ENCODE measurements at regions not wholly inside any gene's neighbourhood (a gene's known extent, or its start where the extent isn't known, plus 50 kb on each side); places are given as distances from the start of the nearest gene placed in this dataset.
A peak's percentile ranks its signal among the peaks of the same experiment; 100 is the strongest.
"Not testable (repeated sequence)": the region's sequence is repeated elsewhere in the genome, so short reads cannot be mapped to it uniquely, and the experiment has no call there.

DNA sequence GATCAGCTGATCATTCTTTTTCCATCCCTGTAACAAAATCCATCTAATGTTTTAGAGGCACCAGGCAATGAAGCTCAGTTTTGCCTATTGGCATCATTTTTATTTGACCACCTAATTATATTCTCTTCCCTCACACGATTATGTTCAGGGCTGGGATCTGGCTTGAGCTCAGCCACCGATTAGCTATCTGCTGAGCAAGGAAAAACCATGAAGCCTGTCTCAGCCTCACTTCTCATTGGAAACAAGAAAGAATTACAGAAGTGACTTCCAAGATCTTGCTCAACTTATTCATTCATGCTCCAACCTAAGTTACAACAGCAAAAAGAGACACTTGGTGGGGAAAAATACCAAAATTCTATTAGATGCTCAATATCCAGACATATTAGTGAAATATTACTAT lies 139.0 kb upstream of the SH3BP4 start:
- Mint-ChIP-seq H3K27ac (no peak overlapping the region), H3K4me3 (no peak overlapping the region), H3K4me1 (no peaks in the 10 kb centered on the region), H3K36me3 (no peaks in the 10 kb centered on the region), H3K9me3 (no peaks in the 10 kb centered on the region), H3K27me3 (peaks cover 13% of the 10 kb centered on the region)

- no peak overlapping the region for H3K4me3 Mint-ChIP-seq
- H3K4me1 Mint-ChIP-seq = no peaks in the 10 kb centered on the region
- H3K36me3 Mint-ChIP-seq = peaks cover 2% of the 10 kb centered on the region
- peaks cover 0 to 6% (median 0%) of the 10 kb centered on the region in 3 donors for H3K9me3 Mint-ChIP-seq
- H3K27ac Mint-ChIP-seq = no peak overlapping the region
- H3K27me3 Mint-ChIP-seq = peaks cover 6% of the 10 kb centered on the region
Observed at GRCh38 chr2:234808907-234809306, 142.9 kb upstream of the SH3BP4 start.

DNA sequence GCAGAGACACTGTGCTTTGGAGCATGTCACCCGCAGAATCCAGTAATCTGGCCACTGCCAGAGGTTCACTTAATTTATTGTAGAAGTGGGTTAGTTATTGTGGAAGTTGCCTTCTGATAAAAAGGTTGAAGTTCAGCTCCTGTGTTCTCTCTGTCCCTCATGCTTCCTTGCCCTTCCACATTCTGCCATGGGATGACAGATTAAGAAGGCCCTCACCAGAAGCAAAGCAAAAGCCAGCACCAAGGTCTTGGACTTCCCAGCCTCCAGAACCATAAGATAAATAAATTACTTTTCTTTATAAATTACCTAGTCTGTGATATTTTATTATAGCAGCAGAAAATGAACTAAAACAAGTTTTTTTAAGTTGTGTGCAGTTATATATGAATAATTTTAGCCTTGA lies 145.0 kb upstream of the SH3BP4 start:
- Mint-ChIP-seq H3K27ac (no peak overlapping the region), H3K4me3 (no peak overlapping the region), H3K27me3 (no peaks in the 10 kb centered on the region), H3K4me1 (no peaks in the 10 kb centered on the region), H3K36me3 (peaks cover 2% of the 10 kb centered on the region), H3K9me3 (peaks cover 0 to 6% (median 3%) of the 10 kb centered on the region in 3 donors)

- peaks cover 2% of the 10 kb centered on the region for H3K36me3 Mint-ChIP-seq
- no peak overlapping the region for H3K4me3 Mint-ChIP-seq
- no peaks in the 10 kb centered on the region for H3K4me1 Mint-ChIP-seq
- no peak overlapping the region for H3K27ac Mint-ChIP-seq
- no peaks in the 10 kb centered on the region for H3K27me3 Mint-ChIP-seq
- peaks cover 0 to 6% (median 3%) of the 10 kb centered on the region in 3 donors for H3K9me3 Mint-ChIP-seq
Observed at GRCh38 chr2:234805836-234806235, 146.0 kb upstream of the SH3BP4 start.

GRCh38 chr2:234804704-234805103 lies 147.1 kb upstream of the SH3BP4 start:
- Mint-ChIP-seq H3K4me1 (no peaks in the 10 kb centered on the region), H3K9me3 (peaks cover 0 to 6% (median 3%) of the 10 kb centered on the region in 3 donors), H3K27ac (no peak overlapping the region), H3K4me3 (no peak overlapping the region), H3K36me3 (peaks cover 2% of the 10 kb centered on the region), H3K27me3 (no peaks in the 10 kb centered on the region)

GRCh38 chr2:234802845-234803171 lies 149.0 kb upstream of the SH3BP4 start:
- H3K36me3 Mint-ChIP-seq = peaks cover 2% of the 10 kb centered on the region
- no peaks in the 10 kb centered on the region for H3K4me1 Mint-ChIP-seq
- H3K27ac Mint-ChIP-seq = no peak overlapping the region
- H3K27me3 Mint-ChIP-seq = peaks cover 2% of the 10 kb centered on the region
- peaks cover 0 to 6% (median 3%) of the 10 kb centered on the region in 3 donors for H3K9me3 Mint-ChIP-seq
- H3K4me3 Mint-ChIP-seq = no peak overlapping the region

DNA sequence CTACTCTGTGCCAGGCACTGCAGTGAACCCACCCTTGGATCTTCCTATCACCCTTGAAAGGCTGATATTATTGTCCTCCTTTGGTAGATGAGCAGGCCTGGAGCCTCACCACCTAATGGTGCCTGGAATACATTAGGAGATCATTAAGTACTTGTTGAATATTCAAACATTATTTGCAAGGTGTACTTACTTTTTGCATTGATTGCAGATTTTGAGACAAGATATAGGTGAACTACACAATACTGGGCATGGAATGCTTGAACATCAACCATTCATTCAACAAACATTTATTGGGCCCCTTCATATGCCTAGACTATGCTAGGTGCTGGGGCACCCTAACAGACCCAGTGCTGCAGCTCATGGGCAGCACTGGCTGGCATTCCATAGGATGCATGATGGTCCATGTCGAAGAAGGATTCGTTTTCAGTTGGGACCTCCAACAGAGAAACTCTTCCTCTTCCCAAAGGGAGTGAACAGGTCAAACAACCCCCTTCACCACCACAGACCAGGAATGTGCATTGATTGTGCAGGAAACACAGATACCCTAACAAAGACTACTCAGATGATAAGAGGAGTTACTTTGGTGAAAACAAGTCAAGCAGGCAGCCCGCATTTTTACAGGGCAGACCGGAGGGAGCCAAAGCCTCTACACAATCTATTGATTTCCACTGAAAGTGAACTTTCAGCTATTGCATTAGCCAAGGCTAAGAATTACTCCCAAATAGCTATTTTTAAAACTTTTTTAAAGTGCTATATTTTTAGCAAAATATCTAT lies 149.6 kb upstream of the SH3BP4 start:
- H3K27ac Mint-ChIP-seq = no peak overlapping the region
- H3K9me3 Mint-ChIP-seq = peaks cover 0 to 6% (median 3%) of the 10 kb centered on the region in 3 donors
- peaks cover 3% of the 10 kb centered on the region for H3K27me3 Mint-ChIP-seq
- H3K4me3 Mint-ChIP-seq = no peak overlapping the region
- peaks cover 2% of the 10 kb centered on the region for H3K36me3 Mint-ChIP-seq
- no peaks in the 10 kb centered on the region for H3K4me1 Mint-ChIP-seq

- peaks cover 0 to 1% (median 0%) of the 10 kb centered on the region in 3 donors for H3K4me1 Mint-ChIP-seq
- no peak overlapping the region for H3K4me3 Mint-ChIP-seq
Observed at GRCh38 chr2:234797566-234798250, 154.1 kb upstream of the SH3BP4 start.

DNA sequence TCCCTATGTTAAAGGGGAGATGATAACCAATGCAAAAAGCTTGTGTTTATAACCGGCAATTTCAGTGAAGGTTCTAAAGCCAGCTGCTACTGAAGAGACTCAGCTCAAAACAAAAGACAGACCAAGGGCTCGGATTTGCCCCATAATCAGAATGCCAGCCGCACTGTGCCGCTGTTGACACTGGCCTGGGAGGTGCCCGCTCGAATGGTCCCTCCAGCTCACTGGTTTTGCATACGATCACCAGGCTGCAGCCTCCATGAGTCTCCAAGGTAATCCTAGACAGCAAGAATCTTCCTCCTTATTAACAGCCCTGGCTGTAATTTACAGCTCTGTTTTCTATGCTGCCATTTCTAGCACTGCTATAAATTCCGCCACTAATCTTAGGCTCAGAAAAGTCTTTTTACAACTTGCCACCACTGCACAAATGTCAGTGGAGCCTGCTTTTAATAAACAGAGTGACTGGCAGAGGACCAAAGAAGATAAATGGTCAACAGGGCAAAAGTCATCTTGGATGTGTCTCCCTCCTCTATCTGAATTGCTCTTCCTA lies 155.7 kb upstream of the SH3BP4 start:
- Mint-ChIP-seq H3K9me3 (peaks cover 0 to 3% (median 0%) of the 10 kb centered on the region in 3 donors), H3K36me3 (no peaks in the 10 kb centered on the region), H3K4me1 (peaks cover 0 to 1% (median 0%) of the 10 kb centered on the region in 3 donors), H3K4me3 (no peak overlapping the region), H3K27me3 (peaks cover 8% of the 10 kb centered on the region), H3K27ac (no peak overlapping the region)

More at GRCh38 chr2:234797566-234798250, 154.1 kb upstream of the SH3BP4 start:
- Mint-ChIP-seq H3K27ac (no peak overlapping the region), H3K27me3 (peaks cover 8% of the 10 kb centered on the region), H3K9me3 (peaks cover 0 to 3% (median 0%) of the 10 kb centered on the region in 3 donors), H3K36me3 (no peaks in the 10 kb centered on the region)

- H3K4me3 Mint-ChIP-seq = no peak overlapping the region
- H3K9me3 Mint-ChIP-seq = peaks cover 0 to 3% (median 0%) of the 10 kb centered on the region in 3 donors
- H3K4me1 Mint-ChIP-seq = peaks cover 0 to 1% (median 0%) of the 10 kb centered on the region in 3 donors
- H3K27me3 Mint-ChIP-seq = peaks cover 8% of the 10 kb centered on the region
- H3K27ac Mint-ChIP-seq = no peak overlapping the region
- H3K36me3 Mint-ChIP-seq = no peaks in the 10 kb centered on the region
Observed at GRCh38 chr2:234795272-234795920, 156.4 kb upstream of the SH3BP4 start.

GRCh38 chr2:234794866-234795265 lies 157.0 kb upstream of the SH3BP4 start:
- Mint-ChIP-seq H3K9me3 (peaks cover 0 to 3% (median 0%) of the 10 kb centered on the region in 3 donors), H3K4me1 (peaks cover 0 to 1% (median 0%) of the 10 kb centered on the region in 3 donors), H3K27ac (no peak overlapping the region), H3K27me3 (peaks cover 8% of the 10 kb centered on the region), H3K36me3 (no peaks in the 10 kb centered on the region), H3K4me3 (peak overlapping the region in 1 of 4 donors; percentile 65)

DNA sequence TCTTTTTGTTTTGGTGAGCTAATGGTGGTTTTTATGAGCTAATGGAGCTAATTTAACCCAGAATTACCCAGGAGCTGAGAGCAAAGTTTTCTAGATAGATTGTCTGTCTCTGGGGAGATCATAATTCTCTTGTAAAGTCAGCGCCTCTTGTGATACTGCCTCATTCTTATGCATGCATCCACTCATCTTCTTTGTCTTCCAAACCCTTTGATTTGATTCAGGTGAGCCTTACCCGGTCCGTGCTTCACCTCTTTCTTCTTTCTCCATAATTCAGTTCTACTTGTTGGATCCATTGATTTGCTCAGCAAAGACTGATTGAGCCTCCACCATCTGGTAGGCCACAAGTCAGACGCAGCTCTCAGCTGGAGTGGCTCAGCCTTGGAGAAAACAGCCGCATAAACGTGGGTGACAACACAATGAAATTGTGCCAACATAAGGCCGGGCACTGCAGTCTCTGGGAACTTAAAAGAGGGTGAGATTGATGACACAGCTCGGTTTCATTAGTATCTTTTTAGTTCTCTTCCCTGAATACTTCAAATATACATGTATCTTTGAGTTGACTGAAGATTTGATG lies 158.5 kb upstream of the SH3BP4 start:
- Mint-ChIP-seq H3K27ac (no peak overlapping the region), H3K27me3 (peaks cover 6% of the 10 kb centered on the region), H3K4me3 (no peak overlapping the region), H3K36me3 (peaks cover 3% of the 10 kb centered on the region), H3K9me3 (peaks cover 0 to 3% (median 0%) of the 10 kb centered on the region in 3 donors), H3K4me1 (peaks cover 0 to 1% (median 0%) of the 10 kb centered on the region in 3 donors)

GRCh38 chr2:234792621-234793022 lies 159.2 kb upstream of the SH3BP4 start:
- H3K36me3 Mint-ChIP-seq = peaks cover 4% of the 10 kb centered on the region
- H3K4me1 Mint-ChIP-seq = peaks cover 0 to 1% (median 0%) of the 10 kb centered on the region in 3 donors
- peaks cover 6% of the 10 kb centered on the region for H3K27me3 Mint-ChIP-seq
- peaks cover 0 to 3% (median 0%) of the 10 kb centered on the region in 3 donors for H3K9me3 Mint-ChIP-seq
- no peak overlapping the region for H3K27ac Mint-ChIP-seq
- H3K4me3 Mint-ChIP-seq = no peak overlapping the region

DNA sequence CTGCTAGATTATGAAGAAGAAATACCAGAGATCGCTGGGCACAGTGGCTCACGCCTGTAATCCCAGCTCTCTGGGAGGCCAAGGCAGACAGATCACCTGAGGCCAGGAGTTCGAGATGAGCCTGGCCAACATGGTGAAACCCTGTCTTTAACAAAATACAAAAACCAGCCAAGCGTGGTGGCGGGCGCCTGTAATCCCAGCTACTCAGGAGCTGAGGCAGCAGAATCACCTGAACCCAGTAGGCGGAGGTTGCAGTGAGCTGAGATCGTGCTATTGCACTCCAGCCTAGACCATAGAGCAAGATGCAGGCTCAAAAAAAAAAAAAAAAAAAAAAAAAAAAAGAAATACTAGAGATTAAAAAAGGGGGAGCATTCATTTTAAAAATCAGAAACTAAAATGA lies 159.7 kb upstream of the SH3BP4 start:
- not testable (repeated sequence) for H3K27ac Mint-ChIP-seq, H3K4me1 Mint-ChIP-seq, H3K27me3 Mint-ChIP-seq, H3K36me3 Mint-ChIP-seq, H3K9me3 Mint-ChIP-seq, H3K4me3 Mint-ChIP-seq

- H3K36me3 Mint-ChIP-seq = peaks cover 4% of the 10 kb centered on the region
- no peaks in the 10 kb centered on the region for H3K27me3 Mint-ChIP-seq
- H3K4me1 Mint-ChIP-seq = peaks cover 0 to 1% (median 0%) of the 10 kb centered on the region in 3 donors
Observed at GRCh38 chr2:234790380-234790779, 161.4 kb upstream of the SH3BP4 start.

More at GRCh38 chr2:234790380-234790779, 161.4 kb upstream of the SH3BP4 start:
- Mint-ChIP-seq H3K4me3 (no peak overlapping the region), H3K9me3 (peaks cover 0 to 3% (median 0%) of the 10 kb centered on the region in 3 donors), H3K27ac (no peak overlapping the region)

Data from IgD-negative memory B cell (primary cell).